RWPE1 (cell line): ENCODE measurements at regions not wholly inside any gene's neighbourhood (a gene's known extent, or its start where the extent isn't known, plus 50 kb on each side); places are given as distances from the start of the nearest gene placed in this dataset.

Experiments
- CTCF ChIA-PET: fragments of 350-600 bp; sonication (Branson Sonifier 250); formaldehyde crosslinking; extraction: SDS; loops from one replicate; lab custom pipeline; 2021; lab: Yijun Ruan, JAX
- POLR2A ChIA-PET: fragments of 400-600 bp; formaldehyde crosslinking; extraction: SDS; loops from one replicate; lab custom pipeline; 2020; ENCODE audit warnings: antibody characterized with exemption; ENCODE audit not compliant: low non-redundant PET; lab: Yijun Ruan, JAX
- DNase-seq: peaks from one replicate; pipeline ENCODE4 v3.0.0; 2012; ENCODE audit warnings: low spot score
- H3K27ac ChIP-seq: fragments of 450-650 bp; 2 replicates; pipeline ENCODE4 v1.5.1; 2017
- CTCF ChIP-seq: fragments of 450-650 bp; conservative IDR thresholded peaks from 2 replicates; pipeline ENCODE4 v1.5.1; 2017; ENCODE audit warnings: low read depth, mild to moderate bottlenecking

- H3K27ac ChIP-seq: no peak overlapping the region
- no peak for DNase-seq
- ChIA-PET CTCF (no interaction called here), POLR2A (no interaction called here)
- TF ChIP-seq CTCF: no peak
Observed at GRCh38 chr1:5164158-5164557, 509.7 kb downstream of the AJAP1 start.

GRCh38 chr1:5161372-5161771 lies 507.0 kb downstream of the AJAP1 start:
- no peak for TF ChIP-seq CTCF
- ChIA-PET CTCF (no interaction called here), POLR2A (no interaction called here)
- H3K27ac ChIP-seq: no peak overlapping the region
- no peak for DNase-seq

- TF ChIP-seq CTCF: no peak
- ChIA-PET CTCF (no interaction called here), POLR2A (no interaction called here)
Observed at GRCh38 chr1:5157175-5157574, 502.8 kb downstream of the AJAP1 start.

GRCh38 chr1:5156416-5157120 lies 502.2 kb downstream of the AJAP1 start:
- ChIA-PET CTCF (no interaction called here), POLR2A (no interaction called here)
- TF ChIP-seq CTCF: no peak
- DNase-seq: no peak
- no peak overlapping the region for H3K27ac ChIP-seq

More at GRCh38 chr1:5157175-5157574, 502.8 kb downstream of the AJAP1 start:
- DNase-seq: no peak
- no peak overlapping the region for H3K27ac ChIP-seq

GRCh38 chr1:5151511-5151910 lies 497.1 kb downstream of the AJAP1 start:
- DNase-seq: no peak
- no peak for TF ChIP-seq CTCF
- no peak overlapping the region for H3K27ac ChIP-seq
- CTCF ChIA-PET: no interaction called here
- POLR2A ChIA-PET: no interaction called here

- no peak for TF ChIP-seq CTCF
- CTCF ChIA-PET: no interaction called here
- POLR2A ChIA-PET: no interaction called here
- DNase-seq: no peak
- H3K27ac ChIP-seq: no peak overlapping the region
Observed at GRCh38 chr1:5150191-5150590, 495.8 kb downstream of the AJAP1 start.
